DND-41 (cell line): ENCODE measurements at regions not wholly inside any gene's neighbourhood (a gene's known extent, or its start where the extent isn't known, plus 50 kb on each side); places are given as distances from the start of the nearest gene placed in this dataset.

Experiments used
- CTCF ChIP-seq: IDR thresholded peaks from 2 replicates; pipeline ENCODE4 v1.5.1; 2012; ENCODE audit warnings: borderline replicate concordance, low read length, moderate library complexity, mild to moderate bottlenecking; ENCODE audit not compliant: poor library complexity, severe bottlenecking; ENCODE audit errors: extremely low read depth
- EZH2 ChIP-seq: IDR thresholded peaks from 3 replicates; pipeline ENCODE4 v1.6.1; 2012; ENCODE audit warnings: borderline replicate concordance, low read depth, mild to moderate bottlenecking, moderate library complexity, low read length, inconsistent platforms; ENCODE audit not compliant: severe bottlenecking

- TF ChIP-seq CTCF, result no peak
- TF ChIP-seq EZH2, result no peak
Measured at GRCh38 chr15:67973846-67974245, 80.3 kb upstream of the PIAS1 start.
